GM12892 (cell line): ENCODE measurements at regions not wholly inside any gene's neighbourhood (a gene's known extent, or its start where the extent isn't known, plus 50 kb on each side); places are given as distances from the start of the nearest gene placed in this dataset.

Experiments
- DNase-seq: peaks from one replicate; pipeline ENCODE4 v3.0.0; 2011; ENCODE audit not compliant: insufficient read length
- FAIRE-seq: peaks from 2 replicates; lab custom pipeline; 2011; peaks lifted over from hg19 to GRCh38; lab: Jason Lieb, UNC
- POLR2A ChIP-seq: IDR thresholded peaks from 2 replicates; pipeline ENCODE4 v1.6.1; 2011; ENCODE audit warnings: low read depth, low read length, control low read depth
- POLR2AphosphoS5 ChIP-seq: IDR thresholded peaks from 2 replicates; pipeline ENCODE4 v1.6.1; 2011; ENCODE audit warnings: low read depth, low read length, control low read depth
- TAF1 ChIP-seq: IDR thresholded peaks from 2 replicates; pipeline ENCODE4 v1.6.1; 2011; ENCODE audit warnings: low read depth, mild to moderate bottlenecking, control low read depth, low read length, borderline replicate concordance

GRCh38 chr2:220880623-220881596 is 691.2 kb downstream of the EPHA4 start:
- FAIRE-seq (no peak), DNase-seq (no peak)
- no peak for TF ChIP-seq TAF1
- no peak for TF ChIP-seq POLR2A
- TF ChIP-seq POLR2AphosphoS5, result no peak

- FAIRE-seq (no peak), DNase-seq (no peak)
- TF ChIP-seq TAF1 (no peak), POLR2A (no peak), POLR2AphosphoS5 (no peak)
These were observed 689.6 kb downstream of the EPHA4 start for GRCh38 chr2:220882507-220882906.

- TF ChIP-seq TAF1, result no peak
- TF ChIP-seq POLR2AphosphoS5, result no peak
- no peak for TF ChIP-seq POLR2A
- no peak for FAIRE-seq
- DNase-seq, result no peak
These were observed 686.5 kb downstream of the EPHA4 start for GRCh38 chr2:220885593-220885992.

- TF ChIP-seq POLR2AphosphoS5, result no peak
- TF ChIP-seq TAF1, result no peak
- TF ChIP-seq POLR2A, result no peak
- FAIRE-seq, result no peak
- DNase-seq, result no peak
These were observed 684.7 kb downstream of the EPHA4 start for GRCh38 chr2:220887271-220887870.

GRCh38 chr2:220887876-220888275 is 684.2 kb downstream of the EPHA4 start:
- TF ChIP-seq POLR2A (no peak), POLR2AphosphoS5 (no peak), TAF1 (no peak)

GRCh38 chr2:220890931-220891330 is 681.2 kb downstream of the EPHA4 start:
- no peak for FAIRE-seq
- TF ChIP-seq POLR2AphosphoS5 (no peak), TAF1 (no peak), POLR2A (no peak)
- DNase-seq, result no peak

More at GRCh38 chr2:220887876-220888275, 684.2 kb downstream of the EPHA4 start:
- FAIRE-seq (no peak), DNase-seq (no peak)

- FAIRE-seq, result no peak
These were observed 680.7 kb downstream of the EPHA4 start for GRCh38 chr2:220891405-220891804.

GRCh38 chr2:220892018-220892634 is 680.0 kb downstream of the EPHA4 start:
- no peak for TF ChIP-seq TAF1
- TF ChIP-seq POLR2AphosphoS5, result no peak
- no peak for TF ChIP-seq POLR2A
- no peak for DNase-seq
- no peak for FAIRE-seq

More at GRCh38 chr2:220891405-220891804, 680.7 kb downstream of the EPHA4 start:
- DNase-seq, result no peak
- TF ChIP-seq POLR2AphosphoS5 (no peak), POLR2A (no peak), TAF1 (no peak)

GRCh38 chr2:220893411-220893810 is 678.7 kb downstream of the EPHA4 start:
- DNase-seq (no peak), FAIRE-seq (no peak)

GRCh38 chr2:220894069-220894468 is 678.0 kb downstream of the EPHA4 start:
- DNase-seq (no peak), FAIRE-seq (no peak)
- TF ChIP-seq POLR2A, result no peak

More at GRCh38 chr2:220893411-220893810, 678.7 kb downstream of the EPHA4 start:
- TF ChIP-seq POLR2A (no peak), TAF1 (no peak), POLR2AphosphoS5 (no peak)

- DNase-seq, result no peak
- TF ChIP-seq TAF1, result no peak
- no peak for TF ChIP-seq POLR2AphosphoS5
- no peak for TF ChIP-seq POLR2A
- FAIRE-seq, result no peak
These were observed 672.6 kb downstream of the EPHA4 start for GRCh38 chr2:220899492-220899891.

GRCh38 chr2:220904015-220904414 is 668.1 kb downstream of the EPHA4 start:
- DNase-seq (no peak), FAIRE-seq (no peak)
- no peak for TF ChIP-seq POLR2A
- TF ChIP-seq POLR2AphosphoS5, result no peak
- TF ChIP-seq TAF1, result no peak
